Upper lobe of left lung (tissue), 6 donors: ENCODE measurements at regions not wholly inside any gene's neighbourhood (a gene's known extent, or its start where the extent isn't known, plus 50 kb on each side); places are given as distances from the start of the nearest gene placed in this dataset.

Experiments used
- ATAC-seq, 2 donors: fragments of 200-7000 bp; cut with Tn5 transposase; one replicate each; pipeline ENCODE4 v1.9.1; 2022; ENCODE audit warnings: mild to moderate bottlenecking in 2 of 2, moderate library complexity in 2 of 2; ENCODE audit not compliant: low FRiP score in 2 of 2
- DNase-seq, 2 donors: peaks; one replicate each; pipeline ENCODE4 v3.0.0-alpha.2; 2019 to 2020
- H3K27ac ChIP-seq, 4 donors: fragments of 200-600 bp; sonication (generic); one replicate each; pipeline ENCODE4 v1.5.1; 2016 to 2019
- H3K27me3 ChIP-seq, 4 donors: fragments of 200-600 bp; sonication (generic); one replicate each; pipeline ENCODE4 v1.5.1; 2017 to 2019
- H3K36me3 ChIP-seq, 4 donors: fragments of 200-600 bp; sonication (generic); one replicate each; pipeline ENCODE4 v1.5.1; 2016 to 2019
- H3K4me1 ChIP-seq, 4 donors: fragments of 200-600 bp; sonication (generic); one replicate each; pipeline ENCODE4 v1.5.1; 2018 to 2019
- H3K4me3 ChIP-seq, 4 donors: fragments of 200-600 bp; sonication (generic); one replicate each; pipeline ENCODE4 v1.5.1; 2017 to 2019; ENCODE audit warnings: mild to moderate bottlenecking in 2 of 4, moderate library complexity in 1 of 4
- H3K9me3 ChIP-seq, 4 donors: fragments of 200-600 bp; sonication (generic); one replicate each; pipeline ENCODE4 v1.5.1; 2018 to 2019
- CTCF ChIP-seq, 6 experiments: fragments of 450-650 bp in 4 of 6; fragments of 200-600 bp in 2 of 6; sonication (generic) in 2 of 6; IDR thresholded peaks; one replicate each; pipeline ENCODE4 v1.5.1; 2016 to 2019; ENCODE audit warnings: antibody characterized with exemption in 6 of 6
- EP300 ChIP-seq, 4 donors: sonication (generic); formaldehyde crosslinking; IDR thresholded peaks; one replicate each; pipeline ENCODE4 v1.5.1; 2017; ENCODE audit warnings: antibody characterized with exemption in 4 of 4, control low read depth in 2 of 4
- POLR2A ChIP-seq, 4 donors: fragments of 450-650 bp; IDR thresholded peaks; one replicate each; pipeline ENCODE4 v1.5.1; 2016 to 2017; ENCODE audit warnings: antibody characterized with exemption in 4 of 4, mild to moderate bottlenecking in 2 of 4
- POLR2AphosphoS5 ChIP-seq, 2 donors: sonication (generic); formaldehyde crosslinking; IDR thresholded peaks; one replicate each; pipeline ENCODE4 v1.5.1; 2017; ENCODE audit warnings: antibody characterized with exemption in 2 of 2
- WGBS, 2 donors: methylation state at CpG; one replicate each; pipeline ENCODE4 v1.1.5; 2017 to 2018; 5-methylcytosine and 5-hydroxymethylcytosine counted together
- donor health status: DM: no; HTN: no; CAD: no; lungs with moderate emphysema.
- donor health status: DM: no; HTN: yes; CAD: no; lungs with severe emphysema.

GRCh38 chr3:73175698-73176097 is 114.2 kb downstream of the EBLN2 start:
- DNase-seq (no peak), ATAC-seq (no peak)
- H3K27ac ChIP-seq, result no peak overlapping the region
- no peaks in the 10 kb centered on the region for H3K36me3 ChIP-seq
- WGBS, 2 donors, result 75 to 94% methylated on average over 1 of the region's 1 CpG
- TF ChIP-seq EP300 (IDR thresholded peaks at IDR 0.05), result no peak
- TF ChIP-seq POLR2AphosphoS5 (IDR thresholded peaks at IDR 0.05), result no peak
- TF ChIP-seq POLR2A (IDR thresholded peaks at IDR 0.05), result no peak
- no peak for TF ChIP-seq CTCF (IDR thresholded peaks at IDR 0.05)
- no peaks in the 10 kb centered on the region for H3K27me3 ChIP-seq
- H3K4me3 ChIP-seq, result no peak overlapping the region
- no peaks in the 10 kb centered on the region for H3K9me3 ChIP-seq
- H3K4me1 ChIP-seq, result no peaks in the 10 kb centered on the region

- Histone ChIP-seq H3K4me3 (no peak overlapping the region), H3K27ac (no peak overlapping the region), H3K4me1 (no peaks in the 10 kb centered on the region), H3K27me3 (no peaks in the 10 kb centered on the region), H3K9me3 (no peaks in the 10 kb centered on the region), H3K36me3 (no peaks in the 10 kb centered on the region)
- DNase-seq, result no peak
- WGBS, 2 donors, result 79 to 90% methylated on average over 2 of the region's 2 CpGs
- no peak for ATAC-seq
- TF ChIP-seq CTCF (IDR thresholded peaks at IDR 0.05) (no peak), EP300 (IDR thresholded peaks at IDR 0.05) (no peak), POLR2A (IDR thresholded peaks at IDR 0.05) (no peak), POLR2AphosphoS5 (IDR thresholded peaks at IDR 0.05) (no peak)
These were observed 115.5 kb downstream of the EBLN2 start for GRCh38 chr3:73176941-73177340.

- no peak for ATAC-seq
- TF ChIP-seq POLR2AphosphoS5 (IDR thresholded peaks at IDR 0.05) (no peak), EP300 (IDR thresholded peaks at IDR 0.05) (no peak), POLR2A (IDR thresholded peaks at IDR 0.05) (no peak), CTCF (IDR thresholded peaks at IDR 0.05) (no peak)
These were observed 116.4 kb downstream of the EBLN2 start for GRCh38 chr3:73177827-73178226.

GRCh38 chr3:73179601-73180000 is 118.1 kb downstream of the EBLN2 start:
- H3K36me3 ChIP-seq, result no peaks in the 10 kb centered on the region
- ATAC-seq (no peak), DNase-seq (no peak)
- no peaks in the 10 kb centered on the region for H3K27me3 ChIP-seq
- H3K4me3 ChIP-seq, result no peak overlapping the region
- no peak for TF ChIP-seq POLR2A (IDR thresholded peaks at IDR 0.05)
- no peak for TF ChIP-seq EP300 (IDR thresholded peaks at IDR 0.05)
- TF ChIP-seq CTCF (IDR thresholded peaks at IDR 0.05), result no peak
- no peaks in the 10 kb centered on the region for H3K9me3 ChIP-seq
- H3K4me1 ChIP-seq, result no peaks in the 10 kb centered on the region
- H3K27ac ChIP-seq, result no peak overlapping the region
- WGBS, 2 donors, result 89 to 90% methylated on average over 4 of the region's 4 CpGs

More at GRCh38 chr3:73177827-73178226, 116.4 kb downstream of the EBLN2 start:
- no peaks in the 10 kb centered on the region for H3K4me1 ChIP-seq
- H3K27ac ChIP-seq, result no peak overlapping the region
- no peaks in the 10 kb centered on the region for H3K36me3 ChIP-seq
- H3K4me3 ChIP-seq, result no peak overlapping the region
- WGBS, 2 donors, result 85 to 89% methylated on average over 1 of the region's 1 CpG
- no peaks in the 10 kb centered on the region for H3K9me3 ChIP-seq
- H3K27me3 ChIP-seq, result no peaks in the 10 kb centered on the region
- DNase-seq, result no peak

- H3K27me3 ChIP-seq, result no peaks in the 10 kb centered on the region
These were observed 125.3 kb downstream of the EBLN2 start for GRCh38 chr3:73186741-73187140.

More at GRCh38 chr3:73186741-73187140, 125.3 kb downstream of the EBLN2 start:
- DNase-seq, result no peak
- 84 to 92% methylated on average over 1 of the region's 1 CpG for WGBS, 2 donors
- Histone ChIP-seq H3K9me3 (no peaks in the 10 kb centered on the region), H3K36me3 (no peaks in the 10 kb centered on the region), H3K4me3 (no peak overlapping the region), H3K4me1 (no peaks in the 10 kb centered on the region), H3K27ac (no peak overlapping the region)
- no peak for TF ChIP-seq POLR2AphosphoS5 (IDR thresholded peaks at IDR 0.05)
- TF ChIP-seq CTCF (IDR thresholded peaks at IDR 0.05), result no peak
- no peak for TF ChIP-seq EP300 (IDR thresholded peaks at IDR 0.05)
- TF ChIP-seq POLR2A (IDR thresholded peaks at IDR 0.05), result no peak
- no peak for ATAC-seq
